ENCODE measurements at regions not wholly inside any gene's neighbourhood (a gene's known extent, or its start where the extent isn't known, plus 50 kb on each side); places are given as distances from the start of the nearest gene placed in this dataset.
A peak's percentile ranks its signal among the peaks of the same experiment; 100 is the strongest.

- peak; percentile 31 for DNase-seq (ENCODE audit: low spot score)
- TF ChIP-seq CTCF (IDR thresholded peaks at IDR 0.05) = no peak
- Histone ChIP-seq H3K4me3 (no peak overlapping the region), H3K27ac (no peak overlapping the region)
These were observed 1482.1 kb downstream of the TBC1D22A start for GRCh38 chr22:48244388-48245195.

GRCh38 chr22:48242461-48242864 lies 1480.0 kb downstream of the TBC1D22A start:
- no peak overlapping the region for H3K27ac ChIP-seq
- no peak overlapping the region for H3K4me3 ChIP-seq
- TF ChIP-seq CTCF (IDR thresholded peaks at IDR 0.05) = no peak
- peak; percentile 52 for DNase-seq (ENCODE audit: low spot score)

- TF ChIP-seq CTCF (IDR thresholded peaks at IDR 0.05) = no peak
- Histone ChIP-seq H3K27ac (no peak overlapping the region), H3K4me3 (no peak overlapping the region)
- no peak for DNase-seq (ENCODE audit: low spot score)
These were observed 1479.2 kb downstream of the TBC1D22A start for GRCh38 chr22:48241658-48242057.

- H3K4me3 ChIP-seq = no peak overlapping the region
- DNase-seq (ENCODE audit: low spot score) = no peak
- no peak for TF ChIP-seq CTCF (IDR thresholded peaks at IDR 0.05)
- H3K27ac ChIP-seq = no peak overlapping the region
These were observed 1478.4 kb downstream of the TBC1D22A start for GRCh38 chr22:48240935-48241230.

GRCh38 chr22:48240148-48240934 lies 1477.9 kb downstream of the TBC1D22A start:
- no peak for TF ChIP-seq CTCF (IDR thresholded peaks at IDR 0.05)
- H3K4me3 ChIP-seq = no peak overlapping the region
- no peak overlapping the region for H3K27ac ChIP-seq
- DNase-seq (ENCODE audit: low spot score) = peak; percentile 41

- TF ChIP-seq CTCF (IDR thresholded peaks at IDR 0.05) = no peak
- H3K27ac ChIP-seq = no peak overlapping the region
- peak; percentile 55 for DNase-seq (ENCODE audit: low spot score)
- no peak overlapping the region for H3K4me3 ChIP-seq
These were observed 1477.2 kb downstream of the TBC1D22A start for GRCh38 chr22:48239461-48240147.
